Transverse colon (tissue), 4 donors: ENCODE measurements at regions not wholly inside any gene's neighbourhood (a gene's known extent, or its start where the extent isn't known, plus 50 kb on each side); places are given as distances from the start of the nearest gene placed in this dataset.

Experiments
- CTCF ChIP-seq, 5 experiments: fragments of 200-600 bp in 3 of 5; fragments of 450-650 bp in 2 of 5; sonication (generic) in 3 of 5; IDR thresholded peaks; 1 replicate in 2 of 5; 2 replicates in 3 of 5; pipeline ENCODE4 v1.5.1; 2016 to 2017; ENCODE audit warnings: antibody characterized with exemption in 5 of 5, inconsistent platforms in 3 of 5, mild to moderate bottlenecking in 2 of 5, moderate library complexity in 1 of 5
- POLR2A ChIP-seq: fragments of 450-650 bp; IDR thresholded peaks from one replicate; pipeline ENCODE4 v1.6.1; 2016; ENCODE audit warnings: antibody characterized with exemption, mild to moderate bottlenecking, moderate library complexity
- POLR2AphosphoS5 ChIP-seq, 3 donors: sonication (generic); formaldehyde crosslinking; IDR thresholded peaks; one replicate each; pipeline ENCODE4 v1.6.1; 2016; ENCODE audit warnings: antibody characterized with exemption in 3 of 3

GRCh38 chr2:447902-448665, 160.2 kb upstream of the ALKAL2 start:
- TF ChIP-seq POLR2AphosphoS5 (IDR thresholded peaks at IDR 0.05) (no peak), CTCF (IDR thresholded peaks at IDR 0.05) (no peak), POLR2A (no peak)
